ENCODE measurements at regions not wholly inside any gene's neighbourhood (a gene's known extent, or its start where the extent isn't known, plus 50 kb on each side); places are given as distances from the start of the nearest gene placed in this dataset.

DNA sequence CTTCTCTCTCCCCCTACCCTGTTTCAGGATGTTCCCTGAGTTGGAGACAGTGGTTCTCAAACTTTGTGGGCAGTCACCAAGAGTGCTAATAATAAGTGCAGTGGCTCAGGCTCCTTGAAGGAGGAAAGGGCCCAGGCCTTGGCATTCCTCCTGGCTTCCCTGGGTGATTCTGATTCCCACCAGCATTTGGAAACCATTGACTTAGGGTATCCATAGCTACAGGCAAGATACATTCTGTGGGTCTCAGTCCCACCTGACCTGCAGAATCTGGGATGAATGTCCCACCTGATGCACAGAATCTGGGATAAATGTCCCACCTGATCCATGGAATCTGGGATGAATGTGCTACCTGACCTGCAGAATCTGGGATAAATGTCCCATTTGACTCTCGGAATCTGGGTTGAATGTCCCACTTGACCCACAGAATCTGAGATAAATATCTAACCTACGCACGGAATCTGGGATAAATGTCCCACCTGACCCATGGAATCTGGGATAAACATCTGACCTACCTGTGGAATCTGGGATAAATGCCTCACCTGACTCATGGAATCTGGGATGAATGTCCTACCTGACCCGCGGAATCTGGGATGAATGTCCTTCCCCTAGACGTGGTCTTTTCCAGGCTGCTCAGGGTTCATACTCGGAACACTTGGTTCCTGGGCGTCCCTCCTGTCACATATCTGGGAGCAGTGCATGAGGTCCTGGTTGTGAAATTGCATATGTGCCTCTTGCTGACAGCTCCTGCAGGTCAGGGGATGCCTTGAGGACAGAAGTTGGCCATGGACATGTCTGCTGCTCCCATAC is 136.7 kb upstream of the HS3ST2 start:
- 97% methylated on average over 8 of the region's 8 CpGs for WGBS
- no peaks in the 10 kb centered on the region for H3K36me3 ChIP-seq (ENCODE audit: control insufficient read depth in 2 of 2, insufficient read depth in 2 of 2, low read length in 1 of 2)
- H3K9me3 ChIP-seq (ENCODE audit: control insufficient read depth in 2 of 2, insufficient read depth in 1 of 2, low read length in 1 of 2), result no peaks in the 10 kb centered on the region
- H3K4me1 ChIP-seq (ENCODE audit: control insufficient read depth in 2 of 2, insufficient read depth in 2 of 2, low read length in 2 of 2), result no peaks in the 10 kb centered on the region
- peaks cover 0 to 6% of the 10 kb centered on the region in 2 donors for H3K27me3 ChIP-seq (ENCODE audit: control insufficient read depth in 2 of 2, insufficient read depth in 1 of 2, low read length in 1 of 2)
- H3K4me3 ChIP-seq (ENCODE audit: low read length in 2 of 2), result no peak overlapping the region
- H3K27ac ChIP-seq (ENCODE audit: low read depth in 1 of 2, low read length in 1 of 2), result no peak overlapping the region
- DNase-seq (ENCODE audit: low read depth in 6 of 9, low spot score in 9 of 9), result no peak

DNA sequence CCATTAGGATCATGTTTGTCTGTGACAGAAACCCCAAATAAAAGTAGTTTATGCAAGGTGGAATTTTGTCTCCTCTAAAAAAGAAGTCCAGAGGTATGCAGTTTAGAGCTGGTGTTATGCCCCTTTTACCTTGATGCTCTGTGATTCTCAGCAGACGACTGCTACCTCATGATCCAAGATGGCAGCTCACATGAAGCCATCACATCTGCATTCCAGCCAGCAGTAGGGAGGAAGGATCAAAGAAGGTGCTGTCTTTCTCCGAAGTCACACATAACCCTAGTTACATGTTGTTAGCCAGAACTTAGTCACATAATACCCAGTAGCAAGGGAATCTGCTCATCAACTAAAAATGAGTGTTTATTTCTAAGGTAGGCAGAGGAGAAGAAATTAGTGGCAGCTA is 135.7 kb upstream of the HS3ST2 start:
- no peak for DNase-seq (ENCODE audit: low read depth in 6 of 9, low spot score in 9 of 9)
- Histone ChIP-seq H3K4me1 (ENCODE audit: control insufficient read depth in 2 of 2, insufficient read depth in 2 of 2, low read length in 2 of 2) (no peaks in the 10 kb centered on the region), H3K36me3 (ENCODE audit: control insufficient read depth in 2 of 2, insufficient read depth in 2 of 2, low read length in 1 of 2) (no peaks in the 10 kb centered on the region), H3K4me3 (ENCODE audit: low read length in 2 of 2) (no peak overlapping the region), H3K9me3 (ENCODE audit: control insufficient read depth in 2 of 2, insufficient read depth in 1 of 2, low read length in 1 of 2) (no peaks in the 10 kb centered on the region), H3K27me3 (ENCODE audit: control insufficient read depth in 2 of 2, insufficient read depth in 1 of 2, low read length in 1 of 2) (peaks cover 0 to 6% of the 10 kb centered on the region in 2 donors), H3K27ac (ENCODE audit: low read depth in 1 of 2, low read length in 1 of 2) (no peak overlapping the region)
- 96% methylated on average over 2 of the region's 2 CpGs for WGBS

DNA sequence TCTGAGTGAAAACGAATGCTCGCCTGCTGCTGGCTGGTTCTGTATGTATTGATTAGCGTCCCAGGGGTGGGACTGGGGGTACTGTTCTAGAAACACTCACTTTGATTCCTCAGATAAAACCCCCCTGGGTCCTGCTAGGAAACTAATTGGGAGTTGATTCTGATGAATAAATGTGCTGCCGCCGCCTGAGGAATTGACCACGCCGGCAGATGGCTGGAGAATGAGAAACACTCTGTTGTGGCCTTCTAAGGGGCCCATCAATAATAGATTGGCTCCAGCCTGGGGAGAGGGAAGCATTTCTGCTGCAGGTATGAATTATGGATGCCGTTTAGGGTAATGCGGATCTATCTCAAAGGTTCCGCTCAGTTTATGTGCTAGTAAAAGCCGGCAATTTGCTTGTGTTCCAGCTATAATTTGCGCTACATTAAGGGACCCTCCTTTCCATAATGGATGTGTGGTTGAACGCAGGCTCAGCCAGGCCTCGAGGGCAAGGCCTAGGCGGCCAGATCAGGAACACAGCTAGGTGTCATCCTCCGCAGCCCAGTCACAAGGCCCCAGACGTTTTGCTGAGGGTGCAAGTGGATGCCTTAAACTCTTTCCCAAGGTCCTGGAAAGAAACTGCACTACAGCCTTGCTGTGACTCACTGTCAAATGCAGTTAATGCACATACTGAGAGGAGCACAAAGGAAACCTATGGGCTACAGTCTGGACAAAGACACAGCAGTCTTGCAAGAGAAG is 132.2 kb upstream of the HS3ST2 start:
- H3K4me3 ChIP-seq (ENCODE audit: low read length in 2 of 2), result no peak overlapping the region
- H3K36me3 ChIP-seq (ENCODE audit: control insufficient read depth in 2 of 2, insufficient read depth in 2 of 2, low read length in 1 of 2), result no peaks in the 10 kb centered on the region
- WGBS, result 95% methylated on average over 17 of the region's 17 CpGs
- H3K9me3 ChIP-seq (ENCODE audit: control insufficient read depth in 2 of 2, insufficient read depth in 1 of 2, low read length in 1 of 2), result no peaks in the 10 kb centered on the region
- H3K27ac ChIP-seq (ENCODE audit: low read depth in 1 of 2, low read length in 1 of 2), result no peak overlapping the region
- peaks cover 0 to 6% of the 10 kb centered on the region in 2 donors for H3K27me3 ChIP-seq (ENCODE audit: control insufficient read depth in 2 of 2, insufficient read depth in 1 of 2, low read length in 1 of 2)
- no peak for DNase-seq (ENCODE audit: low read depth in 6 of 9, low spot score in 9 of 9)
- H3K4me1 ChIP-seq (ENCODE audit: control insufficient read depth in 2 of 2, insufficient read depth in 2 of 2, low read length in 2 of 2), result no peaks in the 10 kb centered on the region

DNA sequence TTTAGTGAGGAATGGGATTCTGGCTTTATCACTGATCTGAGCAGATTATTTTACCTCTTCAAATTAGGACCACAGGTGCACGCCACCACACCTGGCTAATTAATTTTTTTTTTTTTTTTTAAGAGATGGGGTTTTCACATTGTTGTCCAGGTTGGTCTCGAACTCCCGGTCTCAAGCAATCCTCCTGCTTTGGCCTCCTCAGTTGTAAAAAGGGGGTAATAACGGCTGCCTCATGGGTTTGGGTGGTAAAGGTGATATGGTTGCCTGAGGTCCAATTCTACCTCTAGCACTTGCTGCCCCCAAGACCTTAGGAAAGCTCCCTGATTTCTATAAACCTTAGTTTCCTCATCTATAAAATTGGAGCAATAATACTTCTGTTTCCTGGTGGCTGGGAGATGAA is 130.7 kb upstream of the HS3ST2 start:
- no peaks in the 10 kb centered on the region for H3K4me1 ChIP-seq (ENCODE audit: control insufficient read depth in 2 of 2, insufficient read depth in 2 of 2, low read length in 2 of 2)
- no peak for DNase-seq (ENCODE audit: low read depth in 6 of 9, low spot score in 9 of 9)
- H3K36me3 ChIP-seq (ENCODE audit: control insufficient read depth in 2 of 2, insufficient read depth in 2 of 2, low read length in 1 of 2), result no peaks in the 10 kb centered on the region
- H3K27ac ChIP-seq (ENCODE audit: low read depth in 1 of 2, low read length in 1 of 2), result no peak overlapping the region
- H3K27me3 ChIP-seq (ENCODE audit: control insufficient read depth in 2 of 2, insufficient read depth in 1 of 2, low read length in 1 of 2), result peaks cover 0 to 6% of the 10 kb centered on the region in 2 donors
- WGBS, result 95% methylated on average over 4 of the region's 4 CpGs
- H3K9me3 ChIP-seq (ENCODE audit: control insufficient read depth in 2 of 2, insufficient read depth in 1 of 2, low read length in 1 of 2), result no peaks in the 10 kb centered on the region
- H3K4me3 ChIP-seq (ENCODE audit: low read length in 2 of 2), result no peak overlapping the region

DNA sequence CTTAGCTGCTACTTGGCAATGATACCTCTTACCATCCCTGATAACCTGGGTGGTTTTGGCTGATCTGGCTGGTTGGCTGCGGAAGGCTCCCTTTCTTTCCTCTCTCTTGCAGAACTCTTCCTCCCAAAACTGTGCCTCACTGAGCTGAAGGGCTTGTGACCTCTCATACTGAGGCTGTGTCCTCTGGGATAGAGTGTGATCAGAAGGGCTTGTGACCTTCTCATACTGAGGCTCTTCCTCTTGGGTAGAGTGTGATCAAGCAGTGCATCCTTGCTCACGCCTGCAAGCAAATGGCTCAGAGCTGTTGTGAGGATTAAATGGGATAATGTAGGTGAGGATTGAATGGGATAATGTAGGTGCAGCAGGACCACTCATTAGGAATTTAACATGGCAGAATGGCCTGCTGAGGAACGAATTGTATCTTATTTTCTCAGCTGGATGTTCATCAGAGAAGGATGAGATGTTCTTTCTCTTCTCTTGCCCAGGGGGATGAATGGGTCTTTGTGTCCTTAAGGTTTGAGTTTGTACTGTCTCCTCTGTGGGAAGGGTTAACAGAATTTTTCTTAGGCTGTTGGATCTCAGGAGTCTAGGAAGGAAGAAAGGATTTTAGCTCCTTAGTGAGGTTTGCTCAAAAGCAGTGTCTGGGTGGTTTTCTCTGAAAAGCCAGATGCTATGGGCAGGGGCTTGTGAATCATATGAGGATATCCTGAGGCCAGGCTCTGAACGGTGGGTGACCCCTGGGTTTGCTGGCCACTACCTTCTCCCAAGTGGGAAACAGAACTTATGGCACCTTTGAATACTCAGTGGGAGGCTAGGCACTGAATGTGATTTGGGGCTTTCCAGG is 130.0 kb upstream of the HS3ST2 start:
- 83% methylated on average over 4 of the region's 4 CpGs for WGBS
- no peak for DNase-seq (ENCODE audit: low read depth in 6 of 9, low spot score in 9 of 9)
- Histone ChIP-seq H3K4me3 (ENCODE audit: low read length in 2 of 2) (no peak overlapping the region), H3K4me1 (ENCODE audit: control insufficient read depth in 2 of 2, insufficient read depth in 2 of 2, low read length in 2 of 2) (no peaks in the 10 kb centered on the region), H3K36me3 (ENCODE audit: control insufficient read depth in 2 of 2, insufficient read depth in 2 of 2, low read length in 1 of 2) (no peaks in the 10 kb centered on the region), H3K27me3 (ENCODE audit: control insufficient read depth in 2 of 2, insufficient read depth in 1 of 2, low read length in 1 of 2) (peaks cover 0 to 6% of the 10 kb centered on the region in 2 donors), H3K9me3 (ENCODE audit: control insufficient read depth in 2 of 2, insufficient read depth in 1 of 2, low read length in 1 of 2) (no peaks in the 10 kb centered on the region), H3K27ac (ENCODE audit: low read depth in 1 of 2, low read length in 1 of 2) (no peak overlapping the region)

DNA sequence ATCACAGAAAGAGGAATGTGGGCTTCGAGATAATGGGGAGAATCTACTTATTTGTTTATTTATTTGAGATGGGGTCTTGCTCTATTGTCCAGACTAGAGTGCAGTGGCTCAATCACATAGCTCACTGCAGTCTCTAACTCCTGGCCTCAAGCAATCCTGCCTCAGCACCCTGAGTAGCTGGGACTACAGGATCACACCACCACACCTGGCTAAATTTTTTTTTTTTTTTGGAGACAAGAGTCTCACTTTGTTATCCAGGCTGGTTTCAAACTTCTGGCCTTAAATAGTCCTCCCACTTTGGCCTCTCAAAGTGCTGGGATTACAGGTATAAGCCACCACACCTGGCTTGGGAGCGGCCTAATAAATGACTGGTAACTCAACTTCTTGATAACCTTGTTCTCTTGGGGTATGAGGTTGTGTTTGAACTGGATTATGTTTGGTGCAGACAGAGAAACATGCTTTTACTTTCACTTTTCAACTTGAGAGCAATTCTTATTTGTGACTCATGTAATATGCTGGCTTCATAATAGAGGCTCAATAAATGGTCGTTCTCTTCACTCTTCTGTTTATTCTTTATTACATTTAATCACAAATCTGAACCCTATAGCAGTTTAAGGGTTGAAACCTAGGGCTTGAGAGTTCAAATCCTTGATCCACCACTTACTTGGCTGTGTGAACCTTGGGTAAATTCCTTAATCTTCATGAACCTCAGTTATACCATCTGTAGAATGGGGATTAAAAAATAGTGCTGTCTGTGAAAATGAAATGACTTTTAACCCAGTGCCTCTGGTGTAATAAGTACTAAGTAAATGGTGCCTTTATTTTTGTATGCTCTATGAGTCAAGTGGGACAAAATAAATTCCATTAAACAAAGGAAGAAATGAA is 129.1 kb upstream of the HS3ST2 start:
- H3K36me3 ChIP-seq (ENCODE audit: control insufficient read depth in 2 of 2, insufficient read depth in 2 of 2, low read length in 1 of 2), result no peaks in the 10 kb centered on the region
- H3K27me3 ChIP-seq (ENCODE audit: control insufficient read depth in 2 of 2, insufficient read depth in 1 of 2, low read length in 1 of 2), result peaks cover 0 to 5% of the 10 kb centered on the region in 2 donors
- 94% methylated on average over 3 of the region's 3 CpGs for WGBS
- no peak overlapping the region for H3K27ac ChIP-seq (ENCODE audit: low read depth in 1 of 2, low read length in 1 of 2)
- no peak overlapping the region for H3K4me3 ChIP-seq (ENCODE audit: low read length in 2 of 2)
- no peaks in the 10 kb centered on the region for H3K4me1 ChIP-seq (ENCODE audit: control insufficient read depth in 2 of 2, insufficient read depth in 2 of 2, low read length in 2 of 2)
- DNase-seq (ENCODE audit: low read depth in 6 of 9, low spot score in 9 of 9), result no peak
- no peaks in the 10 kb centered on the region for H3K9me3 ChIP-seq (ENCODE audit: control insufficient read depth in 2 of 2, insufficient read depth in 1 of 2, low read length in 1 of 2)

DNA sequence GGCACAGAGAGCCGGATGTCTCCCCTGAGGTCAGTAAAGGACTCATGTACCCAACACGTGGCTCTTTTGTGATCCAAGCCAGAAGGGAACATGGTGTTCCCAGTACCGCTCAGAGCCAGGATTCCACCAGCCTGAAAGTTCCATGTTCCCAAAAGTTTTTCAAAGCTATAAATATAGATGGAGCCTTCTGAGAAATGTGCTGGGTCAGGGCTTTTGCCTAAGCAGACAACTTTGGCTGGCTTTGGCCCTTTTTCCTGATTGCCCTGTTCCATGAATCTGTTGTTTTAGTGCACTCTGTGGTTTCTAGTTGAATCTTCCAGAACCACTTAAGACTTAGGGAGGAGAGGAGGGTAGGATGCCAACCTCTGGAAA is 128.5 kb upstream of the HS3ST2 start:
- WGBS, result 96% methylated on average over 3 of the region's 3 CpGs
- H3K36me3 ChIP-seq (ENCODE audit: control insufficient read depth in 2 of 2, insufficient read depth in 2 of 2, low read length in 1 of 2), result no peaks in the 10 kb centered on the region
- H3K4me1 ChIP-seq (ENCODE audit: control insufficient read depth in 2 of 2, insufficient read depth in 2 of 2, low read length in 2 of 2), result no peaks in the 10 kb centered on the region
- DNase-seq (ENCODE audit: low read depth in 6 of 9, low spot score in 9 of 9), result no peak
- no peaks in the 10 kb centered on the region for H3K9me3 ChIP-seq (ENCODE audit: control insufficient read depth in 2 of 2, insufficient read depth in 1 of 2, low read length in 1 of 2)
- no peak overlapping the region for H3K27ac ChIP-seq (ENCODE audit: low read depth in 1 of 2, low read length in 1 of 2)
- H3K4me3 ChIP-seq (ENCODE audit: low read length in 2 of 2), result no peak overlapping the region
- peaks cover 0 to 2% of the 10 kb centered on the region in 2 donors for H3K27me3 ChIP-seq (ENCODE audit: control insufficient read depth in 2 of 2, insufficient read depth in 1 of 2, low read length in 1 of 2)

DNA sequence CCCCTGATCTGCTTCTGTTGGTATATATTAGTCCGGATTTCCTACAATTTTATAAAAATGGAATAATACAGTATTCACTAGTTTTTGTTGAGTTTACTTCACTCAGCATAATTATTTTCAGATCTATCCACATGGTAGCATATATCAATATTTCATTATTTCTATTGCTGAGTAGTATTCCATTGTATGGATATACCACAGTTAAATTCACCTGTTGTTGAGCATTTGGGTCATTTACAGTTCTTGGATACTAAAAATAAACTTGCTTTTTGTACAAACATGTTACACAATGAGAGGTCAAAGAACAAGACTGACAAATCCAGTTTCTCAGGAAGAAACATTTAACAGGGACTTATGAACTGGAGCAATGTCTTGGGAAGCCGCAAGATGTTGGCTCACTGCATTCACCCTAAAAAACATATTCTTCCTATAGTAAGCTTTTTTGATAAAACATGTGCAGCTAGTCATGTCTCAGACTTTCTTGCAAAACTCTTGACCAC is 126.9 kb upstream of the HS3ST2 start:
- Histone ChIP-seq H3K9me3 (ENCODE audit: control insufficient read depth in 2 of 2, insufficient read depth in 1 of 2, low read length in 1 of 2) (no peaks in the 10 kb centered on the region), H3K4me1 (ENCODE audit: control insufficient read depth in 2 of 2, insufficient read depth in 2 of 2, low read length in 2 of 2) (no peaks in the 10 kb centered on the region), H3K4me3 (ENCODE audit: low read length in 2 of 2) (no peak overlapping the region), H3K27me3 (ENCODE audit: control insufficient read depth in 2 of 2, insufficient read depth in 1 of 2, low read length in 1 of 2) (no peaks in the 10 kb centered on the region), H3K27ac (ENCODE audit: low read depth in 1 of 2, low read length in 1 of 2) (no peak overlapping the region), H3K36me3 (ENCODE audit: control insufficient read depth in 2 of 2, insufficient read depth in 2 of 2, low read length in 1 of 2) (no peaks in the 10 kb centered on the region)
- WGBS, result 48% methylated on average over 2 of the region's 2 CpGs
- no peak for DNase-seq (ENCODE audit: low read depth in 6 of 9, low spot score in 9 of 9)
